Stomach (tissue), 8 donors: ENCODE measurements at regions not wholly inside any gene's neighbourhood (a gene's known extent, or its start where the extent isn't known, plus 50 kb on each side); places are given as distances from the start of the nearest gene placed in this dataset.

Experiments
- DNase-seq, 2 donors: peaks; one replicate each; pipeline versions ENCODE4 v3.0.0 to v3.0.0-alpha.2; 2013 to 2019
- H3K27ac ChIP-seq, 5 donors: fragments of 200-600 bp in 4 of 5; sonication (generic) in 4 of 5; one replicate each; pipeline ENCODE4 v1.5.1; 2013 to 2019; ENCODE audit warnings: mild to moderate bottlenecking in 1 of 5, moderate library complexity in 1 of 5
- H3K27me3 ChIP-seq, 3 donors: fragments of 200-600 bp; sonication (generic); one replicate each; pipeline ENCODE4 v1.5.1; 2017 to 2019; ENCODE audit warnings: mixed run types in 1 of 3
- H3K36me3 ChIP-seq, 4 donors: fragments of 200-600 bp; sonication (generic); 1 replicate in 3 of 4; 2 replicates in 1 of 4; pipeline ENCODE4 v1.5.1; 2016 to 2019
- H3K4me1 ChIP-seq, 4 donors: fragments of 200-600 bp; sonication (generic); one replicate each; pipeline ENCODE4 v1.5.1; 2016 to 2019
- H3K4me3 ChIP-seq, 4 donors: fragments of 200-600 bp; sonication (generic) in 3 of 4; one replicate each; pipeline ENCODE4 v1.5.1; 2016 to 2019; ENCODE audit warnings: mild to moderate bottlenecking in 1 of 4
- H3K9me3 ChIP-seq, 4 donors: fragments of 200-600 bp; sonication (generic); one replicate each; pipeline ENCODE4 v1.5.1; 2016 to 2019
- EP300 ChIP-seq: sonication (generic); formaldehyde crosslinking; IDR thresholded peaks from one replicate; pipeline ENCODE4 v1.6.1; 2017; ENCODE audit warnings: antibody characterized with exemption
- POLR2A ChIP-seq, 4 donors: fragments of 450-650 bp; IDR thresholded peaks; one replicate each; pipeline ENCODE4 v1.6.1; 2016; ENCODE audit warnings: antibody characterized with exemption in 4 of 4, control low read depth in 2 of 4, mild to moderate bottlenecking in 1 of 4, moderate library complexity in 1 of 4
- POLR2AphosphoS5 ChIP-seq, 3 donors: sonication (generic); formaldehyde crosslinking; IDR thresholded peaks; one replicate each; pipeline ENCODE4 v1.6.1; 2016; ENCODE audit warnings: antibody characterized with exemption in 3 of 3
- WGBS, 5 donors: extraction: QIAGEN DNeasy Blood & Tissue Kit in 3 of 5; methylation state at CpG; one replicate each; pipeline versions ENCODE4 v1.1.5 to v1.1.7; 2013 to 2018; 5-methylcytosine and 5-hydroxymethylcytosine counted together
- intact Hi-C: fragments of 100-400 bp; cut with DNase I; formaldehyde crosslinking; loops from one replicate; pipeline ENCODE4 v1.15.1; 2023; ENCODE audit warnings: low total_unique reads
- TF ChIP-seq, protein P1 (sequence below), 7 experiments: fragments of 450-650 bp in 4 of 7; fragments of 200-600 bp in 3 of 7; sonication (generic) in 3 of 7; IDR thresholded peaks; one replicate each; pipeline ENCODE4 v1.5.1; 2016 to 2019; ENCODE audit warnings: antibody characterized with exemption in 7 of 7, control low read depth in 2 of 7, mild to moderate bottlenecking in 1 of 7
- donor health status: healthy with polysubstance abuse.
- donor health status: Bipolar disorder and iron deficiency.
- donor health status: healthy.

- 83 to 92% (median 87%) methylated on average over 5 of the region's 5 CpGs for WGBS, 5 donors
- Histone ChIP-seq H3K4me3 (no peak overlapping the region), H3K4me1 (peaks cover 0 to 42% (median 11%) of the 10 kb centered on the region in 4 donors), H3K9me3 (no peaks in the 10 kb centered on the region), H3K36me3 (no peaks in the 10 kb centered on the region), H3K27ac (no peak overlapping the region), H3K27me3 (no peaks in the 10 kb centered on the region)
- TF ChIP-seq POLR2A (IDR thresholded peaks at IDR 0.05) (no peak), EP300 (no peak), POLR2AphosphoS5 (IDR thresholded peaks at IDR 0.05) (no peak)
- TF ChIP-seq, protein P1, sequence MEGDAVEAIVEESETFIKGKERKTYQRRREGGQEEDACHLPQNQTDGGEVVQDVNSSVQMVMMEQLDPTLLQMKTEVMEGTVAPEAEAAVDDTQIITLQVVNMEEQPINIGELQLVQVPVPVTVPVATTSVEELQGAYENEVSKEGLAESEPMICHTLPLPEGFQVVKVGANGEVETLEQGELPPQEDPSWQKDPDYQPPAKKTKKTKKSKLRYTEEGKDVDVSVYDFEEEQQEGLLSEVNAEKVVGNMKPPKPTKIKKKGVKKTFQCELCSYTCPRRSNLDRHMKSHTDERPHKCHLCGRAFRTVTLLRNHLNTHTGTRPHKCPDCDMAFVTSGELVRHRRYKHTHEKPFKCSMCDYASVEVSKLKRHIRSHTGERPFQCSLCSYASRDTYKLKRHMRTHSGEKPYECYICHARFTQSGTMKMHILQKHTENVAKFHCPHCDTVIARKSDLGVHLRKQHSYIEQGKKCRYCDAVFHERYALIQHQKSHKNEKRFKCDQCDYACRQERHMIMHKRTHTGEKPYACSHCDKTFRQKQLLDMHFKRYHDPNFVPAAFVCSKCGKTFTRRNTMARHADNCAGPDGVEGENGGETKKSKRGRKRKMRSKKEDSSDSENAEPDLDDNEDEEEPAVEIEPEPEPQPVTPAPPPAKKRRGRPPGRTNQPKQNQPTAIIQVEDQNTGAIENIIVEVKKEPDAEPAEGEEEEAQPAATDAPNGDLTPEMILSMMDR (IDR thresholded peaks at IDR 0.05) = no peak
- intact Hi-C loops = no loop called here
- no peak for DNase-seq
Observed at GRCh38 chr15:47407692-47408091, 309.6 kb upstream of the SEMA6D start.

DNA sequence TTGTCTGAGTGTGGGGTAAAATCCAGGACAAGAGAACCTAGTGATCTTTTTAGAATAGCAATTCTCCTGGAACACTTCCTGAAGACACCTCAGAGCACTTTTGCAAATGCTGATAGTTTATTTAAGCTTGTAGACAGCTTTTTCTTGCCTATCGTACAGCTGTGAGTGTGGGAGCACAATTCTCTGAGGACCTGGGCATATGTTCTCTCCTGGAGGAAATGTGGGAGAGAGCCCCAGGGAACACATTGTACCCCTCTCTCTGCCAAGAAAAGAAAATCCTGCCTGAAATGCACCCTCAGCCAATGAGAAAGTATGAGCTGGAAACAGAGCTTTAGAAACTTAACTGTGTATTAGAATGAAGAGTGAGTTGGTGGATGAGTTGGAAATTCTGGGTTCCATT, 308.3 kb upstream of the SEMA6D start:
- no peaks in the 10 kb centered on the region for H3K27me3 ChIP-seq
- peaks cover 0 to 42% (median 11%) of the 10 kb centered on the region in 4 donors for H3K4me1 ChIP-seq
- no peak for TF ChIP-seq POLR2AphosphoS5 (IDR thresholded peaks at IDR 0.05)
- TF ChIP-seq, protein P1 (IDR thresholded peaks at IDR 0.05) = no peak
- TF ChIP-seq EP300 = no peak
- no peak for TF ChIP-seq POLR2A (IDR thresholded peaks at IDR 0.05)
- no peak overlapping the region for H3K27ac ChIP-seq
- WGBS, 5 donors = 20 to 71% (median 63%) methylated on average over 1 of the region's 1 CpG
- H3K4me3 ChIP-seq = no peak overlapping the region
- intact Hi-C loops = no loop called here
- no peaks in the 10 kb centered on the region for H3K9me3 ChIP-seq
- no peak for DNase-seq
- no peaks in the 10 kb centered on the region for H3K36me3 ChIP-seq

DNA sequence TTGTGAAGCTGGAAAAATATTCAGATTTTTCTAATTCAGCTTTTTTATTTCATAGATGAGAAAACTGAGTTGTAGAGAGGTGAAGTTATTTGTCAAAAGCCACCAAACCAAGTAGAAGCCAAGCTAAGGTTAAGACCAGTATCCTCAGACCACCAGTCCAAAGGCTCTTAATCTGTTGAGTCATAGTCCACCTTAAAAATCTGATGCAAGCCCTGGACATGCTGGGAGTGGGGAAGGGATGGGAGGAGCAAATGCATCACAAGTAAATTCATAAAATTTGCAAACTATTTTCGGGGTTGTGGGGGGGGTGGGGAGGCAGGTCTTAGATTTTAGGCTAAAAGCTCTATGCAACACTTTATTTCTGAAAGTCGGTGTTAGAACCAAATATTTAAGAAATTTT, 307.7 kb upstream of the SEMA6D start:
- intact Hi-C loops = no loop called here
- WGBS, 5 donors = 75 to 89% (median 85%) methylated on average over 2 of the region's 2 CpGs
- TF ChIP-seq, protein P1 (IDR thresholded peaks at IDR 0.05) = no peak
- no peak for TF ChIP-seq POLR2AphosphoS5 (IDR thresholded peaks at IDR 0.05)
- TF ChIP-seq POLR2A (IDR thresholded peaks at IDR 0.05) = no peak
- no peak for TF ChIP-seq EP300

DNA sequence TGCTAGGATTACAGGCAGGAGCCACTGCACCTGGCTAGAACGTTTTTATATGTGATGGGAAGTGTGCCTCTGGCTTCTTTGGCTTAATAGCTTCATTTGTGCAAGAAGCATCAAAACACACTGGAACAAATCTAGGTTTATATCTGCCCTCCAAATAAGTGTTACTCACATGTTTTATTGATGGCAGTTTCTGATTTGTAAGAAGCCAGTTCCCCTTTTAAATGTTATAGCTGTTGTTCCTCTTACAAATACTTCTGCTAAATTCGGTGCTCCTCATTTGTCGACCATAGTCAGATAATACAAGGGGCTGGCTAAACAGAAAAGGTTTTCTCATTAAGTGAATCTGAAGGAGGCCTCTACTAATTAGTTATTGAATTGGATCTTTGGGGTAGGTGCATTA, 307.1 kb upstream of the SEMA6D start:
- intact Hi-C loops = no loop called here
- no peaks in the 10 kb centered on the region for H3K27me3 ChIP-seq
- no peak overlapping the region for H3K4me3 ChIP-seq
- no peak for DNase-seq
- WGBS, 5 donors = 46 to 60% (median 54%) methylated on average over 3 of the region's 3 CpGs
- H3K4me1 ChIP-seq = peaks cover 0 to 45% (median 11%) of the 10 kb centered on the region in 4 donors
- H3K27ac ChIP-seq = no peak overlapping the region
- H3K36me3 ChIP-seq = no peaks in the 10 kb centered on the region
- no peaks in the 10 kb centered on the region for H3K9me3 ChIP-seq
- TF ChIP-seq POLR2A (IDR thresholded peaks at IDR 0.05) = no peak
- TF ChIP-seq, protein P1 (IDR thresholded peaks at IDR 0.05) = no peak
- TF ChIP-seq POLR2AphosphoS5 (IDR thresholded peaks at IDR 0.05) = no peak
- TF ChIP-seq EP300 = no peak

More for the DNA sequence above, 307.7 kb upstream of the SEMA6D start:
- DNase-seq = no peak
- H3K9me3 ChIP-seq = no peaks in the 10 kb centered on the region
- H3K27ac ChIP-seq = no peak overlapping the region
- H3K4me3 ChIP-seq = no peak overlapping the region
- no peaks in the 10 kb centered on the region for H3K36me3 ChIP-seq
- no peaks in the 10 kb centered on the region for H3K27me3 ChIP-seq
- H3K4me1 ChIP-seq = peaks cover 0 to 42% (median 11%) of the 10 kb centered on the region in 4 donors
